Esophagus squamous epithelium (tissue), 5 donors: ENCODE measurements at regions not wholly inside any gene's neighbourhood (a gene's known extent, or its start where the extent isn't known, plus 50 kb on each side); places are given as distances from the start of the nearest gene placed in this dataset.

Source experiments
- DNase-seq: peaks from one replicate; lab custom pipeline; 2025; lab: John Stamatoyannopoulos, UW
- H3K27ac ChIP-seq, 4 donors: fragments of 200-600 bp; sonication (generic); one replicate each; pipeline ENCODE4 v1.5.1; 2016 to 2019; ENCODE audit warnings: mild to moderate bottlenecking in 1 of 4
- H3K27me3 ChIP-seq, 4 donors: fragments of 200-600 bp; sonication (generic); 1 replicate in 3 of 4; 2 replicates in 1 of 4; pipeline versions ENCODE4 v1.5.1 to v1.6.0; 2017 to 2021; ENCODE audit warnings: antibody characterized with exemption in 1 of 4
- H3K36me3 ChIP-seq, 3 donors: fragments of 200-600 bp; sonication (generic); one replicate each; pipeline ENCODE4 v1.5.1; 2016 to 2019
- H3K4me1 ChIP-seq, 3 donors: fragments of 200-600 bp; sonication (generic); one replicate each; pipeline ENCODE4 v1.5.1; 2017 to 2019
- H3K4me3 ChIP-seq, 4 donors: fragments of 200-600 bp; sonication (generic); 1 replicate in 3 of 4; 2 replicates in 1 of 4; pipeline ENCODE4 v1.5.1; 2016 to 2019; ENCODE audit warnings: mild to moderate bottlenecking in 2 of 4, moderate library complexity in 1 of 4
- H3K9me3 ChIP-seq, 3 donors: fragments of 200-600 bp; sonication (generic); one replicate each; pipeline ENCODE4 v1.5.1; 2016 to 2019
- POLR2A ChIP-seq, 4 donors: fragments of 450-650 bp; IDR thresholded peaks; one replicate each; pipeline ENCODE4 v1.6.1; 2017; ENCODE audit warnings: antibody characterized with exemption in 4 of 4, mild to moderate bottlenecking in 4 of 4, moderate library complexity in 3 of 4
- WGBS, 2 donors: methylation state at CpG; one replicate each; pipeline ENCODE4 v1.1.5; 2018; 5-methylcytosine and 5-hydroxymethylcytosine counted together
- intact Hi-C: fragments of 100-400 bp; cut with DNase I; formaldehyde crosslinking; loops from one replicate; pipeline ENCODE4 v1.15.0; 2022
- TF ChIP-seq, protein P1 (sequence below), 6 experiments: fragments of 450-650 bp in 4 of 6; fragments of 200-600 bp in 2 of 6; sonication (generic) in 2 of 6; IDR thresholded peaks; one replicate each; pipeline ENCODE4 v1.5.1; 2016 to 2019; ENCODE audit warnings: antibody characterized with exemption in 6 of 6, mild to moderate bottlenecking in 4 of 6, moderate library complexity in 4 of 6
- donor health status: DM: yes; HTN: yes; CAD: no.

DNA sequence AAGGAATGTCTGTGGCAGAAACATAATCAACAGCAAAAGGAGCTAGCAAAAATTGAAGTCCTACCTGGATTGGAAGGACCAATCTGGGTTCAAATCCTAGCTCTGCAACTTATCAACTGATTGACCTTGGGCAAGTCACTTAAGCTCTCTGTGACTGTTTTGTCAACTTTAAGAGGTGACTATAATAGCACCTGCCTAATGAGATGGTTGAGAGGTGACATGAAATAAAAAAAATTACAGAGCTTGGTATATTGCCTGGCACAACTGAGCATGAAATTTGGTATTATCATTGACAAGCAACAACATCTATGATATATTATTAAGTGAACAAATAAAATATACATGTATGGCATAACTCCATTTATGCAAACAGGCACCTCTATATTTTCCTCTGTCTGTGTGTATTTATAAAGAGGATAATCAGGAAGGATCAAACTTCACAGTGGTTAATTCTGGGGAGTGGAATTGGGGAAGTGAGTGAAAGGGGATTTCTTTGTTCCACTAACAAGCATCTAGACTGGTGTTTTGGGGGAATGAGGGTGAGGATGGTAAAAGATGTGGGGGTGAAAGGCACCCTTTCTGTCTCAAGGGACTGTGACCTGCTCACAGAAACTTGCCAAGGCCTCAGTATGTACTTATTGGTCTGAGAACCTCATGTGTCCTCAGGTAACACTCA, 132.8 kb upstream of the SERTAD2 start:
- DNase-seq: no peak
- H3K27me3 ChIP-seq: no peaks in the 10 kb centered on the region
- TF ChIP-seq, protein P1, sequence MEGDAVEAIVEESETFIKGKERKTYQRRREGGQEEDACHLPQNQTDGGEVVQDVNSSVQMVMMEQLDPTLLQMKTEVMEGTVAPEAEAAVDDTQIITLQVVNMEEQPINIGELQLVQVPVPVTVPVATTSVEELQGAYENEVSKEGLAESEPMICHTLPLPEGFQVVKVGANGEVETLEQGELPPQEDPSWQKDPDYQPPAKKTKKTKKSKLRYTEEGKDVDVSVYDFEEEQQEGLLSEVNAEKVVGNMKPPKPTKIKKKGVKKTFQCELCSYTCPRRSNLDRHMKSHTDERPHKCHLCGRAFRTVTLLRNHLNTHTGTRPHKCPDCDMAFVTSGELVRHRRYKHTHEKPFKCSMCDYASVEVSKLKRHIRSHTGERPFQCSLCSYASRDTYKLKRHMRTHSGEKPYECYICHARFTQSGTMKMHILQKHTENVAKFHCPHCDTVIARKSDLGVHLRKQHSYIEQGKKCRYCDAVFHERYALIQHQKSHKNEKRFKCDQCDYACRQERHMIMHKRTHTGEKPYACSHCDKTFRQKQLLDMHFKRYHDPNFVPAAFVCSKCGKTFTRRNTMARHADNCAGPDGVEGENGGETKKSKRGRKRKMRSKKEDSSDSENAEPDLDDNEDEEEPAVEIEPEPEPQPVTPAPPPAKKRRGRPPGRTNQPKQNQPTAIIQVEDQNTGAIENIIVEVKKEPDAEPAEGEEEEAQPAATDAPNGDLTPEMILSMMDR (IDR thresholded peaks at IDR 0.05): no peak
- no peak for TF ChIP-seq POLR2A (IDR thresholded peaks at IDR 0.05)
- no peaks in the 10 kb centered on the region for H3K36me3 ChIP-seq
- peak overlapping the region in 3 of 4 donors; percentile 11 to 64 (median 51) for H3K27ac ChIP-seq
- H3K4me3 ChIP-seq: no peak overlapping the region
- intact Hi-C loops: no loop called here
- peaks cover 3 to 44% (median 12%) of the 10 kb centered on the region in 3 donors for H3K4me1 ChIP-seq
- H3K9me3 ChIP-seq: no peaks in the 10 kb centered on the region

DNA sequence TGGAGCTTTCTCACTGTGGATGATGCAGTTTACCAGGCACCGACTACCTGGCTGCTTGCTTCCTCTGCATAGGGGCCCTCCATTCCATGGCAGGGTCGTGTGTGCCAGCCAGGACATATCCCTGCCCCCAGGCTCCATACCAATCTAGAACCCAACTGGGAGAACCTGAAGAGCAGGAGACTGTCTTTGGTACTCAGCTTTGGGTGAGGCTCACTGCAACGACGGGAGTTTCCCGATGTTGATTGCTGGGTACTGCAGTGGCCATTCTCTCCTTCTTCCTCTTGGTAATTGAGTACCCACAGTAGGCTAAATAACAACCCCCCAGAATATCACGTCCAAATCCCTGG, 133.3 kb upstream of the SERTAD2 start:
- DNase-seq: no peak
- TF ChIP-seq, protein P1 (IDR thresholded peaks at IDR 0.05): peak in 1 of 6 experiments; percentile 28
- no peak for TF ChIP-seq POLR2A (IDR thresholded peaks at IDR 0.05)
- intact Hi-C loops: no loop called here
- H3K27ac ChIP-seq: peak overlapping the region in 3 of 4 donors; percentile 11 to 64 (median 51)
- H3K4me3 ChIP-seq: no peak overlapping the region
- no peaks in the 10 kb centered on the region for H3K9me3 ChIP-seq
- H3K4me1 ChIP-seq: peaks cover 3 to 44% (median 12%) of the 10 kb centered on the region in 3 donors
- no peaks in the 10 kb centered on the region for H3K27me3 ChIP-seq
- H3K36me3 ChIP-seq: no peaks in the 10 kb centered on the region
- WGBS, 2 donors: 57 to 72% methylated on average over 2 to 6 of the region's 6 CpGs

DNA sequence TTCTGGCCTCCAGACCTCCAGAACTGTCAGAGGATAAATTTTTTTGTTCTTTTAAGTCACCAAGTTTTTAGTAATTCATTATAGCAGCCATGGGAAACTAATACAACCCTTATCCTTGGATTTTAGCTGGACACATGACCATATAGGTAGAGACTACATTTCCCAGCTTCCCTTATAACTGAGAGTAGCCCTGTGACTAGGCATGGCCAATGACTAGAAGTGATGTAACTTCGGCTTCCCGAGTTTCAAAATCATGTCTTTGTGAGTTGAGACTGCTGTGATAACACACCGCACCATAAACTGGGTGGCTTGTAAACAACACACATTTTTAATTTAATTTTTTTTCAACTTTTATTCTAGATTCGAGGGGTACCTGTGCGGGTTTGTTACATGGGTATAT, 134.0 kb upstream of the SERTAD2 start:
- DNase-seq: no peak
- TF ChIP-seq, protein P1 (IDR thresholded peaks at IDR 0.05): no peak
- no peaks in the 10 kb centered on the region for H3K36me3 ChIP-seq
- no peaks in the 10 kb centered on the region for H3K9me3 ChIP-seq
- intact Hi-C loops: no loop called here
- H3K4me3 ChIP-seq: no peak overlapping the region
- WGBS, 2 donors: 78 to 79% methylated on average over 5 of the region's 5 CpGs
- peak overlapping the region in 1 of 4 donors; percentile 64 for H3K27ac ChIP-seq
- H3K4me1 ChIP-seq: peaks cover 3 to 45% (median 12%) of the 10 kb centered on the region in 3 donors
- no peaks in the 10 kb centered on the region for H3K27me3 ChIP-seq

DNA sequence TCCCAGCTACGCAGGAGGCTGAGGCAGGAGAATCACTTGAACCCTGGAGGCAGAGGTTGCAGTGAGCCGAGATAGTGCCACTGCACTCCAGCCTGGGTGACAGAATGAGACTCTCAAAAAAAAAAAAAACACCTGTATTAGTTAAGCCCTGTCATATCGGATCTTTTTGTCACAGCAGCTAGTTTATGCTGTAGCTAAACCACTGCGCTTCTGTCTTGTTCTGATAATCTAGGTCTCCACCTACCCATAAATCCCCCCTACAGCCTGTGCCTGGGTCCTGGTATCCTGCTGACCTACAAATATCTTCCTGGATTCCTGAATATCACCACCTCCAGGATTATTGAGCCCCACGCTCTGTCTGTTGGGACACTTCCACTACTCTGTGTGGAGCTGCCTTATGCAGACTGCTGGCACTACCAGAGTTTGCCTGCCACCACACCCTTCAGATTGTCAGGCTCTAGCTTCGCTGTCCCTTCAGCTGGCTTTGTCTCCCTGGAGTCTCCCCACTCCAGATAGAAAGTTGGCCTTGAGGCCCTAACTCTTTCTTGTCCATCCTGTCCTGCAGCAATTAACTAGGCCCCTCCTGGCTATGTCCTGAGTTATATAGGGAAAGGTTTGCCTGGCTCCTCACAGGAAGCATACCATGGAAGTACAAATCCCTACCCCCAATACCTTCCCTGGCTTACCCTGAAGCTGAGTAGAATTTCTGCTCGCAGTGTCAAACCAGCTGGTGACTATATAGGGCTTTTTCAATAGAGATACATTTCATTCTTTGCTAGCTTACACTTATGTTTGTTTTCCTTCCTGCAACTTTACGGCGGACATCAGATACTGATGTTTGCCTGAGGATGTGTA, 136.0 kb upstream of the SERTAD2 start:
- H3K27ac ChIP-seq: no peak overlapping the region
- no peaks in the 10 kb centered on the region for H3K9me3 ChIP-seq
- no peaks in the 10 kb centered on the region for H3K27me3 ChIP-seq
- no peak for DNase-seq
- intact Hi-C loops: no loop called here
- WGBS, 2 donors: 87 to 93% methylated on average over 9 of the region's 9 CpGs
- H3K36me3 ChIP-seq: no peaks in the 10 kb centered on the region
- H3K4me3 ChIP-seq: no peak overlapping the region
- TF ChIP-seq, protein P1 (IDR thresholded peaks at IDR 0.05): no peak
- no peak for TF ChIP-seq POLR2A (IDR thresholded peaks at IDR 0.05)
- peaks cover 3 to 53% (median 4%) of the 10 kb centered on the region in 3 donors for H3K4me1 ChIP-seq

DNA sequence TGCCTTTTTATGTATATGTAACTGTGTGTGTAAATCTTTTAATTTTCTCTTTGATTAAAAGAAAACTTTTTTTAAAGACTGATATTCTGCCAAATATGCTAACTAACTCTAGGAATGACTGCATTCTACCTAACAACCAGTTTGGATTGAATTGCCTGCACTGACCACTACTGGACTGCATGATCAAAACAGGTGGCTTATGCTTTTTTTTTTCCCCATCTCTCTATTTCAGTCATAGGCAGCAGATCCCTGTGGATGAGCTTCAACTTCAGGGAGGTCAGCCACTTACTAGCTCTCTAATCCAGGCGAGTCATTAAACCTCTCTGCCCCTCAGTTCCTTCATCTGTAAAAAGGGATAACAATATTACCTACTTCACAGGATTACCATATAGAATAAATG, 138.6 kb upstream of the SERTAD2 start:
- H3K4me1 ChIP-seq: peaks cover 0 to 29% (median 0%) of the 10 kb centered on the region in 3 donors
- peaks cover 0 to 5% (median 0%) of the 10 kb centered on the region in 4 donors for H3K27me3 ChIP-seq
- intact Hi-C loops: no loop called here
- 100% methylated on average over 1 of the region's 1 CpG for WGBS, 2 donors
- no peaks in the 10 kb centered on the region for H3K36me3 ChIP-seq
- H3K4me3 ChIP-seq: no peak overlapping the region
- DNase-seq: no peak
- no peaks in the 10 kb centered on the region for H3K9me3 ChIP-seq
- TF ChIP-seq POLR2A (IDR thresholded peaks at IDR 0.05): no peak
- TF ChIP-seq, protein P1 (IDR thresholded peaks at IDR 0.05): no peak
- H3K27ac ChIP-seq: no peak overlapping the region
